NCI-H1092 (cell line): ENCODE measurements at regions not wholly inside any gene's neighbourhood (a gene's known extent, or its start where the extent isn't known, plus 50 kb on each side); places are given as distances from the start of the nearest gene placed in this dataset.
A peak's percentile ranks its signal among the peaks of the same experiment; 100 is the strongest.

ENCODE experiments used
- DNase-seq: peaks from one replicate; lab custom pipeline; 2025; lab: John Stamatoyannopoulos, UW

DNA sequence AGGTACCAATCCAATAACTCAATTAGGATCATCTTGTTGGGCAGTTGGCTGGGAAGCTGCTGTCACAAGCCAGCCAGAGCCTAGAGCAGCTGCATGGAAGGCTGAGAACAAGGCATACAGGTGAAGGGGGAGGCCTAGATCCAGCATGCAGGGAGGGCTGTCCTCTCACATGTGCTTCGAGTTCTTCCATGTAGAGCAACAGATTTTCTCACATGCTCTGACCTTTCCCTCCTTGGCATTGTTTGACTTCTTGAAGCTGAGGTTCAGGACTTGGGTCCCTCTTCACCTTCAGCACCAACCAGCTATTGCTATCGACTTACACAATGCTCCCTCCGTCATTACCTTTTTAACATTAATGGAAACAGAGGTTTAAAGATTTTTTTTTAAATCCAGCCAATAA lies 257.7 kb downstream of the ATG4C start:
- DNase-seq = no peak

- no peak for DNase-seq
Observed at GRCh38 chr1:63042278-63042677, 258.3 kb downstream of the ATG4C start.

DNA sequence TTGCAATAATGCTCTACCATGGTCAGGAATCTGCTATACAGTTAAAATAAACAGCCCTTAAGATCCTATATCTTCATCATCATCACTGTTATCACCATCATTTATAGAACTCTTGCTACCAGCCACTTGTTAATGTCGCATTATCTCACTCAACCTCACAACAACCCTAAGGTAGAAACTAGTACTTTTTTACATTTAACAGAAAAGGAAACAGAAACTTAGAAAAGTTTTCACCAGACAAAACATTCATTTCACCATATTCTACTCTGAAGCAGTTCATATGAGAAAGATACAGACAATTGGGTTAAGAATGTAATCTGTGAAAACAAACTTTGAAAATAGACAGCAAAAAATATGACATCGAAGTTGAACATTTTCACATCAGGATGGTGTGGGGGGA lies 262.6 kb downstream of the ATG4C start:
- DNase-seq = no peak

DNA sequence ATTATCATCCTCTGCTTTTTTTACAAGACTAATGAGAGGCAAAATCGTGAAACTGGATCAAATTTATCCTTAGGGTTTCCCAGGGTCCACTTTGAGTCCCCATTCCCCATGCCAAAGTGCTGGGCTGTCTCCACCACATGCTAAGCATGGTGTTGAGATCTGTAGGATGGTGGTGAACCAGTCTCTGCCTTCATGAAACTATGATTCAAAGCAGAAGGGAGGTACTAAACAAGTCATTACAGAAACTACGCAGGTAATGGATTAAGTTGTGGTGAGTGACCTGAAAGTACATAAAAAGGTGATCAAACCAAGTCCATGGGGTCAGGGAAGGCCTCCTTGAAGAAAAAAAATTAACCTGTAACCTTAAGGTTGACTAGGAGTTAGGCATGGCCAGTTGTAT lies 265.2 kb downstream of the ATG4C start:
- no peak for DNase-seq

- DNase-seq = no peak
Observed at GRCh38 chr1:63051356-63051755, 267.4 kb downstream of the ATG4C start.

DNA sequence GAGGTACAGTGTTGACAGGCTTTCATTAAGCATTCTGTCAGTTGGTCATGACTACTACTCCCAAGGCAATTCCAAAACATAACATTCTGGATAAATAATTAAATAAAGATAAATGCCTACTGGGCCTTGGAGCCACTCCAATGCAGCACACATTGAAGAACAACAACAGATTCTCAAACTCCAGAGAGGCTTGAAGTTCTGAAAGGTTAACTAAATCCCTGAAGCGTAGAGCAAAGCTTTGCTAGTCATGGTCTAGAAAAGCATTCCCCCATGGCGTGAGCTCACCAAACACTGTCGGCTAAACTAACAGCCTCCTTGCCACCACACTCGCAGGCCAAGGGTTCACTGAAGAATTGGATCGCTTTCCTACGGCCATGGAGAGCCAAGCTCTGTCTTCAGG lies 268.0 kb downstream of the ATG4C start:
- no peak for DNase-seq

DNA sequence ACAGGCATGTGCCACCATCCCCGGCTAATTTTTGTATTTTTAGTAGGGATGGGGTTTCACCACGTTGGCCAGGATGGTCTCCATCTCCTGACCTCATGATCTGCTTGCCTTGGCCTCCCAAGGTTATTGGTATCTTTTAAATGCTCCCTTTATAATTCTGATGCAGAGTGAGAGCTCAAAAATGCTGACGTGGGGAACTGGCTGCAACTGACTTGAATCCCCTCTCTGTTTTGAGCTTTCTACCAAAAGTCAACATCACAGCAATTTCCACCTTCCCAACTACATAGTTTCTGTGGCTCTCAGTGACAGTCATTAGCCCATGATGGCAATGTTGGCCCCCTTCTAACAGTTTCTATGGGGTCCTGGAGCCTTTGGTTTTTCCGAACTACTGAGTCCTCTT lies 268.2 kb upstream of the FOXD3 start:
- DNase-seq = no peak

- no peak for DNase-seq
Observed at GRCh38 chr1:63063367-63063766, 259.0 kb upstream of the FOXD3 start.

GRCh38 chr1:63064135-63064534 lies 258.2 kb upstream of the FOXD3 start:
- DNase-seq = no peak

DNA sequence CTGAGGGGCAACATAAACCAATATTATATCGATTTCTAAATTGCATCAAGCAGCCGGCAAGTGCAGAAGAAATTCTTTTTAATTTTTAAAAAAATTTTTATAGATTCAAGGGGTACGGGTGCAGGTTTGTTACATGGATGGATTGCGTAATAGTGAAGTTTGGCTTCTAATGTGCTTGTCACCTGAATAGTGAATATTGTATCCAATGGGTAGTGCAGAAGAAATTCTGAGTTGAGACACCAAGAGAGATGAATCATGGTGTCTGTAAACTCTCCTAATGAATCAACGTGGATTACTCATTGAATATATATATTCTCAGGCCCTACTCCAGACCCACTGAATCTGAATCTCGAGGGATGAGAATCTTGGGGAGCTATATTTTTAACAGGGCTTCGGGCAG lies 253.7 kb upstream of the FOXD3 start:
- no peak for DNase-seq

GRCh38 chr1:63069214-63069613 lies 253.2 kb upstream of the FOXD3 start:
- no peak for DNase-seq

DNA sequence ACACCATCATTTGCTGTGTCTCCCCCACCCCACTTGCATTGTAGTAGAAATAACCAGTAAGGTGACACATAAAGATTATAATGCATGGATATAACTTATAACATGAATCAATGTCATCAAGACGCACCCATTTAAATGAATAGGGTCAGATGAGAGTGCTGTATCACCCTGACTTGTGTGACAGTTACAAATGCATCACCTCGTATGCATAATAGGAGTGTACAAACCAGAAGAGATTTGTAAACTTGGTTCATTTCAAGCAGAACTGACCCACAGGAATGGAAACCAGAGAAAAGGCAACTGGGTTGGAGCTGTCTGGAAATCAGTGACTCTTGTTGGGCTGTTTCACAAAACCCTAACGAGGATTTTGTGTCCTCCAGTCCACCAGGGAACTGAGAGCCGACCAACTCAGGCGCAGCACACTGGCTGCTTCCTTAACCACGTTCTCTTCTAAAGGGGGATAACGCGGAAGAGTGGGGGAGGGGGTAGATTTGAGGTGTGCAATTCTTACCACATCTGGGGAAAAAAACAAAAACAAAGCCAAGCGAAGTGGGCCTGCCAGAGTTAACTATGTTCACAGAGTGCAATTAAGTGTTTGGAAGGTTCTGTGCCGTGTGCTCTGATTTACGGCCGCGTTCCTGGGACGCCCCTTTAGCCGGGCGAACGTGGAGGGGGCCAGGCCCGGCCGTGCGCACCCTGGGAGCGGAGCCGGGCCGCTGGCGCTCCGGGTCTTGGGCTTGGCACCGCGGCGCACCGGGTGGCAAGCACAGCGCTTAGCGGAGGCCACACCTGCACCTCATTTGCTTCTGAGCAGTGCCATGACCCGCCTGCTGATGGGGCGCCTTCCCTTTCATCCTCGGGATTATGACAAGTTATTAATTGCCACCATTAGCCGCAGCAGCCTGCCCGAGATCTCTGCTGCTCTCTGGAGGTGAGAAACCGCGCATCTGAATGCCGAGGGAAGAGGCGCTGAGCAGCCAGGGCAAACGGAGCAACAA lies 248.8 kb upstream of the FOXD3 start:
- DNase-seq = no peak

DNA sequence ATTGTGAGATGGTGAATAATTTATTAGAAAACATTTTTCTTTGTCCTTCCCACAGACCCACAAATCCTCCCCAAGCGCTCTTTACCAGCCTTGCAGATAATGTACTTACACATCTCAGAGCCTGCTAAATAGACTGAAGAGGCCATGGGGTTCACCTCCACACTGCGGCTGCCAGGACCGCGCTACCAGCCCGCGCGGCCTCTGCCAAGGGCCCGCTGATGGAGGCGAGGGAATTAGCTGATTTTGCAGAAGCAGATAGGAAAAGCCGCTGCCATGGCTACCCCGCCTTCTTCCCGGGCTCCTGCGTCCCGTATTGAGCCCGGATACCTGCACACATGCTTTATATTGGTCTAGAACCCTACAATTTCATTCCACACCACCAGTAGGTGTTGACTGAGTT lies 248.0 kb upstream of the FOXD3 start:
- DNase-seq = no peak

DNA sequence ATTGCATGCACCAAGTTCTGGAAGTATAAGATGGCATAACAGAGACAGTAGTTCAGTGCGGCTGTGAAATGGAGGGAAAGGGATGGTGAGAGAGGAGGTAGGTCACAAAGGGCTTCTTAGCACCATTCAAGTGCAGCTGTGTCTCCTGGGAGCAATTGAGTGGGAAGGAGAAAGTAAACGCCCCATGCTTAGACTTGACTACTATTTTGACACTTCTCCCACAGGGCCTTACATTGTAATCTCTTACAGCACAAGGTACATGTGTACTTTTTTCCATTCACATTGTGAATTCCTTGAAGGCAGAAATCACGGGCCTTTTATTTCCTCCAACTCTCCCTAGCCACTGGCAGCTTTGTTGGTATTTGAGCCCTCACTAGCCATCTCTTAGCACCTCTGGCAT lies 239.6 kb upstream of the FOXD3 start:
- no peak for DNase-seq

DNA sequence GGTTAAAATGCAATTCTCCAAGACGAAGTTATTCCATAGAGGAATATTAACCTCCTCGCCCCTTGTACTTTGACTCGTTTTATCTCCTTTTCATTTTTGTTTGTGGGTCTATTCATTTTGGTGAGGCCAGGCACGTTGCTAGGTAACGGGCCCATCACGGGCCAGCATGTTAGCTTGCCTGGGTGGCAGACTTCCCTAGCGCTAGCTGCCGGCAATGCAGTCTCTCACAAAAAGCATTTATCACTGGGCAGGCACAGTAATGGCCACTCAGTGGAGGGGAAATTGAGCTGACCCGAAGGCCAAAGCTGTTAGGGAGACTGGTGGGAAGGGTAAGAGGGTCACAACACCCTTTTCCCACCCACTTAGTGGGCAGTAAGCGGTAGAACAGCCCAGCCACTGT lies 234.4 kb upstream of the FOXD3 start:
- DNase-seq = peak; percentile 21

DNA sequence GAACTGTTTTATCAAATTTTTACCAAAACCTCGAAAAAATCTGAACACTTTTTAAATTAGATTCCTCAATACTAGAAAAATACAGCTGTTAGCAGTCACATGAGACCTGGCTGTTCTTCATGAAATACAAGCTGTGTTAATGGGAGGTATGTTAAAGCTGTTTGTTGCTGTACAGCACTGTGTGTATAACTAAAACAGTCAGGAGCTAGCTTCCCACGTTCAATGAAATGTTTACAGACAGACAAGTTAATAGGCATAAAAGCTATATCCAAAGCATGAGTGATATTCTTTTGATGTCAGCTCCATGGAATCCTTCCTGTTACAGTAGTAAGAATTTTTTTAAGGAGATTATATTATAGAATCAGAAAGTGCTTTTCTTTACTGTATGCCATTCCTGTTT lies 223.2 kb upstream of the FOXD3 start:
- no peak for DNase-seq

DNA sequence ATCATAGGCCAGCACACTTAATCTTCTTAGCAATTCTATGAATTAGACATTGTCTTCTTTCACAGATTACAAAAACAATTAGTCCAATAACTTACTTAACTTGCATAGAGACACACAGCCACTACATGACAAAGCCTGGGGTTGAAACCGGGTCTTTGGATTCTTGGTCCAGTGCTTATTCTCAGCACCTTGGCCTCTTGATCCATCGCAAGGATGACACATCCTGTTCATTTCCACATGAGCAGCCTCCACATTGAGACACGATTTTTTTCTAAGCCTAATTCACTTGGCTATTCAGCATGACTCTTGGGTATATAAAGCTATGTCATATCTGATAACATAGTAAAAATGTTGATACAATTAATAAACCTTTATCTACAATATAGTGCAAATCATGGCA lies 221.0 kb upstream of the FOXD3 start:
- no peak for DNase-seq

DNA sequence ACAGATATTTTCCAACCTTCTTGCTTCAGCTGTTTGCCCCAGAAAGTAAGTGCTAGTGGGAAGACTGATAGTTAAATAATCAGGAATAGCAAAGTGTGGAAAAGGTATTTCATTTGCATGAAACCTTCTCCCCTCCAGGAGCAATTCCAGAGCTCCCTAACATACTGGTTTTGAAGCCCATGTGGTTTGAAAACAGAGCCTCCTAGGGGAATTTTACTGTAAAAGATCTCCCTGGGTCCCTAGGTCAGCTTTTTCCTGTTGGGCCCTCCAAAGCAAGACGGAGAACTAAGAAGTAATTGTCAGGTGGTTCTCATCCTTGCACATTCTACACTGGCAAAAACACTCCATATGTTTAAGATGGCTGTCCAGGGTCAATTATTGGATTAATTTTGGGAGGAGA lies 218.7 kb upstream of the FOXD3 start:
- no peak for DNase-seq

- DNase-seq = no peak
Observed at GRCh38 chr1:63107066-63107465, 215.3 kb upstream of the FOXD3 start.

DNA sequence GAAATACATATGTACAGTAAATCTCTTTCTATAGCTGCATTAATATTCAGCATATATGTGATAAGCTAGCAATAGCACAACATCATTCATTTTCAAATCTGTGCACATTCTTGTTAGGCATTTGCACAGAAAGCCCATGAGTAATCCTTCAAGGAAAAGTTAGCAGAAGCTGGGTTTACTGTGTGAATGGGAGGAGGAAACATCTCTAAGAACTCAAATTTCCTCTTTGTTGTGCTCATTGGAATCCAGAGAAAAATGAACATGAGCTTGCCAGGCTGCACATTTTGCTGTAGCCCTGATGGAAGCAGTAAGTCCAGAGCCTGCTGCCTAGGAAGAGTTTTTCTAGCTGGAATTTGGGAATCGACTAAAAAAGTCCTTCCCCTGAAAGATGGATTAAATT lies 214.2 kb upstream of the FOXD3 start:
- no peak for DNase-seq

- no peak for DNase-seq
Observed at GRCh38 chr1:63112155-63112900, 210.0 kb upstream of the FOXD3 start.

GRCh38 chr1:63115527-63115926 lies 206.8 kb upstream of the FOXD3 start:
- no peak for DNase-seq

DNA sequence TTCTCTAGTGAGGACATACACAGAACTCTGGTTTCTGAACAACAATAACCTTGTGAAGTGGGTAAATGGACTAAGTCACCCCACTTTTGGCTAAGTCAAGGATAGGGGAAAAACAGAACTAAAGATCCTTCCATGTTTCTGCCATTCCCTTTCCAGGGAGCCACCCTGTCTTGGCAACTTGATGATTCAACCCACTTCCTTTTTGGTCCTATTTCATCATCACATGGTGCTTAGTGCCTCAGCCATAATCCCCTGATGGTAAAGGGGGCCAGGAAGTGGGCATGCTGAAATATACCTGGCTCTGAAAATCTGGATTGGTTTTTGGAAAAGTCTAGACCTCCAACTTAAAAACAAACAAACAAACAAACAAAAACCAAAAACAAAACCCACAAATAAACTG lies 206.4 kb upstream of the FOXD3 start:
- DNase-seq = no peak
